AG08396 (cell line): ENCODE measurements at regions not wholly inside any gene's neighbourhood (a gene's known extent, or its start where the extent isn't known, plus 50 kb on each side); places are given as distances from the start of the nearest gene placed in this dataset.

Experiments used
- DNase-seq: peaks from one replicate; pipeline ENCODE4 v3.0.0; 2012; ENCODE audit warnings: low spot score, mixed read lengths

DNA sequence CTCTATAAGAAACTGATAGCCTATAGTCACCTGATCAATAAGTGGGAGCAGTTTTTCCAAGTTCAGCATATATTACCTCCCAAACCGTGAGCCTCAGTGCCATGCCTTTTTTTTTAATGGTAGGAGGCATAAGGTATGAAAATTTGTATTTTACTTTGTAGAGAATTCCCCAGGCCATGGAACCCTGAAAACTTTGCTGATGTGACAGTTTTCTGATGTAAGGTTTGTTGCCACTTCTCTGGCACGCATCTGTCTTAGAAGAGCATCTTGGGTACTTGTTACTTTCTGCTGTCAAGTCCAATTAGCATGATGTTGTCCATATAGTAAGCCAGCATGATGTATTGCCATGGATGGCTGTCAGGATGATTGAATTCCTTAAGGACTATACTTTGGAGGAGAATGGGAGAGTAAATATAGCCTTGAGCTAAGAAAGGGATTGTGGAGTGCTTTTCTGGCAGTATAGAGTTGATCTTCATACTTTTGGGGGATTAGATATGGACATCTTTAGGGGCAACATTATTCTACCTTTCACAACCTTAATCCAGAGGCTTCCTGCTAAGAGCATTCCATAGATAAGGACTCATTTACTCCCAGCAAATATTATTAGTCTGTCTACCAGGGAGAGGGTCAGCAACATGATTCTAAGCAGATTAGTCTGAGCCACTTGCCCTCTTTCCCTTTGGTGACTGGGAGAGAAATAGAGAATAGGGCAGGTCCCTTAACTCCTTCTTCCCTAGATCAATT is 389.6 kb downstream of the YTHDC2 start:
- no peak for DNase-seq

DNA sequence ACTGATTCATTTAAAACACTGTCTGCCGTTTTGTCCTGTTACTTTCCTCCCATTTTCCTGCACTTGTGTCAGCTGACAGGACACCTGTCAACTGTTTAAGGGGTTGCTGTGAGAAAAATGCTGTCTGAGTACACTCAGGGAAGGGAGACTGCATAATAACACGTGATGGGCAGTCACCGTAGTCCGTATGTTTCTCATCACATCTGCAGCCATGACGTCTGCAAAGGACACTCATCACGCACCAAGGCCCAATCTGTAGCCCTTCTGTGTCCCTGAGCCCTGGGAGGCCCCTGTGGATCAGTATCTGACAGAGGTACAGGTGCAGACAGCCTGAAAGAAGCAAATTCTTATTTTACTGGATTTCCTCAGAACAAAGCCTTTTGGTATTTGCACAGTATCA is 396.3 kb downstream of the YTHDC2 start:
- no peak for DNase-seq

DNA sequence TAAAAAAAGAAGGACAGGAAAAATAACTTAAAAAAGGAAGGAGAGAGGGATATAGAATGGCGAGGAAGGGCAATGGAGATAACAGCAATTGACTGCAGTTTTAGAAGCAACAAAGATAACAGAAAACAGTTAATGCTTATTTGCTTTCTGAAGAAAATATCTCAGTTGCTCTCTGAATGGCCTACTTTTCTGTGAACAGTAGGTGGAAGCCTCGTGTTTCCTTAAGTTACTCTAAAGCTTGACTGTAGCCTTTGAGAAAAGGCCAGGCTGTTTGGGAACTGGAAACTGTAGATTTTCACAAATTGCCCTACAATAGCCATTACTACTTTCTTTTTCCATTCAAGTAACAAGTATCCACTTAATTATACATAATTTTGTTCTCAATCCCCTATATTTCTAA is 404.5 kb downstream of the YTHDC2 start:
- no peak for DNase-seq

DNA sequence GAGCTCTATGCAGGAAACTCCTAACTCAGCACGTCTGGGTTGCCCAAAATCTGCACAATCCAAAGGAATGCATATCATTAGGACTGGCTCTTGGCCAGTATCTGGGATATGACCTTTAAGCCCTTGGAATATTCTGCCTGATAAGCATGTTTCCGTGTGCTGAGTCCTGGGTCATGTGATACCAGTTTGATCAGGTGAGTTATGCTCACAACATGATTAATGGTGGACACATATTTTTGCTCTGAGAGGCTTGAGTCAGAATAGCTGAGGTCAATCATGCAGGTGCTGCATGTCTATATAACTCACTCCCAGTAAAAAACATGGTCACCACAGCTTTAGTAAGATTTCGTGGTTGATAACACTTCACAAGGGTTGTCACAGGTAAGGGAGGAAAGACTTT is 408.8 kb downstream of the YTHDC2 start:
- no peak for DNase-seq

DNA sequence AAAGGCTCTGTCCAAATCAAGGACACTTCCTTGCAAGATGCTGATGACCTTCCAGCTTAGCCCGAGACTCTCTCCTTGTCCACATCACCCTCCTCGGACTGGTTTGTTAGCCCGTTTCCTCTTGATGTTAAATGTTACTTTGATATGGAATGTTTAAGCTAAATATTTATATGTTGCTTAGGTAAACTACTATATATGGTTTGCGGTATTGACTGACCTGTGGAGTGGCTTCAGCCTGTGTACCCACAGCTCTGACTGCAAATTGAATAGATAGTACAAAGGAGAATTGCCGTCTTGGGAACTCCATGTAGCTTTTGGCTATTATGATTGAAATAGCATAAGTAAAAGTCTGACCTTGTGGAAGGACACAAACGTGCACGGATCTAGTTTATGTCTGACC is 422.0 kb downstream of the YTHDC2 start:
- DNase-seq: no peak

DNA sequence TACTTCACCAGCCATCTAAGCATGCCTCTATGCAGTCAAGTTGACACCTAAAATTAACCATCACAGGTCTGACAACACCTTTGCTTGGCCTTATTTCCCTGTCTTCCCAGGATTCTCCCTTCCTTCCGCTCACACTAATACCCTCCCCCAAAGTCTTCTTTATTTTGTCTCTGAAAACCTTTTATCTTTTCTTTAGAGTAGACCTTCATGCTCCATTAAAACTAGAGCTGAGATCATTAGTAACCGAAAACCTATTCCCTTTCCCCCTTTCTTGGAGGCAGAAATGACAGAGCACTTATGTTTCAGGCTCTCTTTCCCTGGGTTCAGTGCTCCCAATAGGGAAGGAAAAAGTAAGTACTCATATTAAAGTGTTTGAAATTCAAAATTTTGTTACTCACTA is 423.8 kb downstream of the YTHDC2 start:
- DNase-seq: no peak

DNA sequence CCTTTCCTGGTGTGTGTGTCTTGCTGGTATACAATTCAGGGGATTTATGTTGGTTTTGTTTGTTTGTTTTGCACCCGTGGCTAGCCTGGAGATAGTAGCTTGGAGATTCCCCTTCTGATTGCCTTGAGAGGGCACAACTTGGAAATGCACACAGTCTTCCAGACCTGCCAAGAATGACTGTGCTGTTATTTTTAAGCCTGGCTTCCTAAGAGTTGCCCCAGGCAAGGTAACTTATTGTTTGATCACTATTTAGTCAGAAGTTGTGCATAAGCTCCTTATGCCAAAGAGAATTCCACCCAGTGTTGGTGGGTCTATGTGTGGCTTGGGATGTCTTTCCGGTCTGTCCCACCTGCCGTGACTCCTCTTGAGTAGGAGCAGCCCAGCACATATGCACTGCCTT is 421.9 kb upstream of the KCNN2 start:
- DNase-seq: no peak

DNA sequence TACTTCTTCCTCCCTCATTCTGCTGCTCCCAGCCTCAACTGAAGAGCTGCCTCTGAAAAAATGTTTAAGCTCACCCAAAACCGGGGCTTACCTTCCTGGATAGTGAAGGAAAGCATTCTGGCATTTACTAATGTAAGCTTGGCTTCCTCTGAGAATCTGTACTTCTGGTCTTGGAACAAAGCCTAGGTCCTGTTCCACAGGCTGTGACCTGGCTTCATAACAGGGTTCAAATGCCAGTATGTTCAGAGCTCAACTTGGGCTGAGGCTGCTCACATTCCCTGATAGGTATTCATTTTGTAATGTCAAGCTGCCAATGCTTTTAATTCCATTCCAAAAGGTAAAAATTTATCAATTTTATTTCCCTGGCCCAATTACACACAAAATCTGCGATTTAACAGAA is 411.7 kb upstream of the KCNN2 start:
- DNase-seq: no peak

DNA sequence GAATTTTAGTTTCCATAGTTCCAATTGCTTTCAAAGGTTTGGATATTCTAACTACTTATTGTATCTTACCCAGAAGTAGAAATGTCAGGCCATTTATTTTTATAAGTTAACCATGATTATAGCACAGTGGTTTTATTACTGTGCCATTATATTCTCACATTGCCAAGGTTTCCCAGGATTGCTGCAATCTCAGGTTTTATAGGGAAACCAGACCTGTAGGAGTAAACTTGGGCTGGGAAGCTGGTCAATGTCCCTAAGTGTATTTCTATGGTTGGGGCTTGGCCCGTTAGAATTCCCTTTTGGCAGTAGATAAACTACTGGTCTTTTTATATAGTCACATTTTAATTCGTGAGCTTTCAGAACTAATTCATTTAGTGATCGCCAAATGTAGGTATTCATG is 396.6 kb upstream of the KCNN2 start:
- DNase-seq: no peak

DNA sequence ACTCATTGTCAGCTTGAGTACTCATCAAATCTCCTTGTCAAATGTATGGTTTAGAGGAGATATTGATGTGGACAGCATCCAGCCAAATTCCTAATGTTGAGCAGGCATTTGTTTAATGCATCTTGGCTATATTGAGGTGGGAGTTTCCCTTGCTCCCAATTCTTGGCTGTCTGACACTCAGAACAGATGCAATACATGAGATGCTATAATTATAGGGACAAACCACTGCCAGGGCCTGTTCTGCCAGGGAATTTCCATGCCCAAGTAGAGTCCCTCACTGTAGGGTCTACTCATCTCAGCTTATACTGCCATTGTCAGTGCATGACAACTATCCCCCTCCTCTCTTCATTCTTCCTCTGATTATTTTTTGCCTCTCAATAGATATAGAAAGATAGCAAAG is 392.0 kb upstream of the KCNN2 start:
- no peak for DNase-seq

DNA sequence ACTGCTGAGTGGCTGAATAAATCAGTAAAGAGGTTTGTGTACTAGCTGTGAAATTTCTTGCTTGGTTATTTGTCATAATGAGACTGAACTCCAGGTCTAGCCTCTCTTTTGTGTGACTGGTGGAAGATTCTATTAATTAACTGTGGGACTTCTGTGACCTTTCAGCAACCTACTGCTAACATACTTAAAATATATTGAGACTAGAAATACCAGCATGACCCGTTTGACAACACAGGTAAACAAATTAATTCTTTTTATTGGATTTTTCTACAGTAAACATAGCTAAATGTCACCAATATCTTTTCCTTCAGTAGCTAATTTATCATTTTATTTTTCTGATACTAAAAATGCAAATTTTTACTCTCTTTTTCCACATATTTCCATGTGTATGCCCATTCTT is 390.4 kb upstream of the KCNN2 start:
- no peak for DNase-seq

DNA sequence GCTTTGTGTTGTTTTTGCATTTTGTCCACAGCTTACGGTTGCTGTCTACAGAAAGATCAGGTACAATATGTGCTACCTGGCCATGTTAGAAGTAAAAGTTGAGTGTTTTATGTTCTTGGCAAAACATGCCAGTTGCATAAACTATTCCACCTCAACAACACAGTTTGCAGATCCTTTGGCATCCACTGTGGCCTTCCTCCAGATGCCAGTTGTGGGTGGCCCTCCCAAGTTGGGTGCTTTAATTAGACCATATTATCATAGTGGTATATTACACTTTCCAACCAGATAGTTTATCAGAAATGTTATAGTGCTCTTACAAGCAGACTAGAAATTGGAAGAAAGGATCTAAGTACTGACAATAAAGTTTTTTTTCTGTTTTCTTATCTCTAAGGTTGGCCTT is 386.9 kb upstream of the KCNN2 start:
- no peak for DNase-seq

DNA sequence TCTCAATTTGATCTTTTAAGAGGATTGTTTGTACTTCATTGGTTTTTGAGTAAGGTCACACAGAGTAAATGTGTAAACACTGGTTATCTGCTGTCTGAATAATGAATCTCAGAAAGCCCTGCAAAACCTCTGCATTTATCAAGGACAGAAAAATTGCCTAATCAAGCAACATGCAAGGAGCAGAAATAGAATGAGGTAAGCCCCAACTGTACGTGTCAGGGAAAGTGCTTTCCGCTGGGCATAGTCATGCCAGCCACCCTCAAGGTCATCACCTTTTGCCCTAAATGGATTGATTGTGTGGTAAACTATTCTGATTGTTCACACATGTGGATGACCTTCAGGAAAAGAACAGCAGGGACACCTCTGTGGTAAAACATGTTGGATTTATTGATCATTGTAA is 376.9 kb upstream of the KCNN2 start:
- no peak for DNase-seq

DNA sequence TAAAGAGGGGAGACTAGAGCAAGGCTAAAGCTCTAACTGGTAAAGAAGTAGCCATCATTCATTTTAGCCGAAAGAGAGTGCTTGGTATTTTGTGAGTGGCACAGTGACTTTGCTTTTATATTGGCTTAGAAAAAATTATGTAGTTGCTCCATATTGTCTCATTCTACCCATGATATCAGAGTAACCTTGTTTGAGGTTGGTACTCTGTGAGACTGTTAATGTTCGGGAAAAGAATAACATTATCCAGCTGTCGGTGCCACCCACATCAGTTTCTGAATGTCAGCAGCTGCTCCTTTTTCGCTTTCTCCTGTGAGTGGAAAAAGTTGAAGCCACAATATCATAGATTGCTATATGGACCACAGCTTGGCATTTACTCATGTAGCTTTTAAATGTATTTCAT is 376.4 kb upstream of the KCNN2 start:
- no peak for DNase-seq

DNA sequence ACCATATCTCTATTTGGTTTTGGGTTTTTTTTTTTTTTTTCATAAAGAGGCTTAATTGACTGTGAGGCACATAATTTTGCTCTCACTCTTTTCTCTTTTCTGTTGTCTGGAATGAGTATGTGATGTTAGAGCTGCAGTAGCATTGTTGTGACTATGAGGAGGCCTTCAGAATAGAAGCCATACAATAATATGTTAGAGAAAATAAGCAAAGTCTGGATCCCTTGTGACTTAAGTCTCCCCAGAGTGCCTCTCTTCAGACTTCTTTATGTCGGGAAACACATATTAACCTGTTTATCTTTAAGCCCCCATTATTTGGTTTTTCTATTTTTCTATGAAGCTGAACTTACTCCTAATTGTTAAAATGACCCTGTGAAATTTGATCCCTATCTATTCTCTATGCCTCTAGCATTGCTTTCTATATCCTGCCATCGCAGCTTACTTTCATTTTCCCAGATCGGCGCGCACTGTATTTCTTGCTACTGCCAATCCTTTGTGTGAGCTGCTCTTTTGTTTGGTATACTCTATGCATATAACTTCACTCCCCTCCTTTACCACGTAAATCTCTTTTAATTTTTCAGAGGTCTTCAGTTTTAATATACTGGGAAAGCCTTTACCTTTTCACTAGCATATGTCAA is 372.5 kb upstream of the KCNN2 start:
- no peak for DNase-seq

DNA sequence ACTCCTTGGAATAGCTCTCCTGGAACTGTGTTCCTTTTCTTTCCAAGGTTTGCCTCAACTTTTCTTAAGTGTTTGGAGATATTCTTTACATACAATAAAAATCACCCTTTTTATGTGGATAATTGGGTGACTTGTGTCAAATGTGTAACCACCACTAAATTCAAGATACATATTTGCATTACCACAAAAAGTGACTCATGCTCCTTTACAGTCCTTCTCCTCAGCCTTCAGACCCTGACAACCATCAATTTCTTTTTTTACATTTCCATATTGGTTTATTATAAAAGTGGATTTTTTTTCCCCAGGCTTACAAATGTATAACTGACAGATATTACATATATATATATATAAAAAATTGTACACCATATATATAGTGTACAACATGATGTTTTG is 372.0 kb upstream of the KCNN2 start:
- DNase-seq: no peak

DNA sequence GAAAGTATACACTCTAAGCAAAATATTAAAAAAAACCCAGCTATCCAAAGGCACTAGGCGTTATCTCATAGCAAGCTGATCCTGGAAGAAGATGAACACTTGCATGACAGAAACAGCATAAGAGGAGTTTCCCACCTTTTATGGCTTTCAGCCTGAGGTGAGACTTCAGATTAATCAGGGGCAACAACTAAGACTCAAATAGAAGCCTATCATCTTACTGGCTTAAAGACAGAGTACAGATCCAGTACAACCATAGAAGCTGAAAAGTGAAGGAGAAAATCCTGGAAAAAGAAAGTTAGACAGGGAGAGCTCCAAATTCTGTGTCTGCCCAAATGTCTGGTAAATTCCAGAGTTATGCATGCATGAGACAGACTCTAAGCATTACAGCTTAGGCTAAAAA is 360.8 kb upstream of the KCNN2 start:
- DNase-seq: no peak

DNA sequence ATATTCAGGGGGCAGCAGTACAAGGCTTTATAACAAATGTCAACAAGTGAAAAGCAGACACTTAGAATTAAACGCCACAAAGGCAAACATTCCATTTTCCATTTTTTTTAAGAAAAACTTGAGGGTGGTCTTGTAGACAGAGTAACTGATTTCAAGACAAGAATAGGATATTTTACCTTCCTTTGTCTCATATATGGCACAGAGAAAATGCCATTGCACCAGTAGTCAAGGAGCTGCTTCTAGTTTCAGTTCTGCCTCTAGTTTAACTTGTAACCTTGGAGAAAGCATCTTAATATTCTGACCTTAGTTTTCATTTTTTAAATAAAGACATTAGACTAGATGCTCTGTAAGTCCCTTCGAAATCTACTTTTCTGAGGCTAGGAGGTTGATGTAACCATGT is 355.3 kb upstream of the KCNN2 start:
- no peak for DNase-seq

DNA sequence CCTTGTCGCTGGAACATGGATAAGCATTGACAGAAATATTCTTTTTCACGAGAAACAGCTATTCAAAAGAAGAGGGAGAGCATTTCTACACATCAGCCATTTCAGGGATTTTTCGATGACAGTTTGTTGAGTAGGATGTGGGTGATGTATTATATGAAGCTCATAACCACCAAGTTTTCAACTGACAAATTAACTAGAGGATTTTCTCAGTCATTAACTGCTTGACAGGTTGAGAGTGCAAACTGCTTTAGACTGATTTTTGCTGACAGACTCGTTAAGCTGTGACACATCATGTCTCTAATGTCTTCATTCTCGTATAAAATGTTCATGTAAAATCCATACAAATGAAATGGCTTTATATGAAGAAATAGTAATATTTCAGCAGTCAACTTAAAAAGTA is 354.2 kb upstream of the KCNN2 start:
- no peak for DNase-seq

DNA sequence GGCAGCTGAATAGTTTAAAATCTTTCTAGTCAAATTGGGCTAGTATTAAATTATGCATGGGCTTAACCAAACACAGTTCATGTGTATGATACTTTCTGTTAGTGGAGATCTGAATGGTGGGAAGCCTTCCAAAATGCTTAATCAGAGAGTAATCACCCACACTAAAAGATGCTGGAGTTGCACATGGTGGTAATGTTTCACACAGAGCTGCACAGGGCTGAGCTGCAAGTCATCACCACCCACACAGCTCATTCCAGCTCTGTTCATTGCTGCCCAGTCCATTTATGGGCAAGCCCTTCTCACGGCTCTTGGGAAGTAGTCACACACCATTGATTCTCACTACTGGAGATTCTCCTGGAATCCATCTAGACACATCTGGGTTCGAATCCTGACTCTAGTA is 351.5 kb upstream of the KCNN2 start:
- no peak for DNase-seq

DNA sequence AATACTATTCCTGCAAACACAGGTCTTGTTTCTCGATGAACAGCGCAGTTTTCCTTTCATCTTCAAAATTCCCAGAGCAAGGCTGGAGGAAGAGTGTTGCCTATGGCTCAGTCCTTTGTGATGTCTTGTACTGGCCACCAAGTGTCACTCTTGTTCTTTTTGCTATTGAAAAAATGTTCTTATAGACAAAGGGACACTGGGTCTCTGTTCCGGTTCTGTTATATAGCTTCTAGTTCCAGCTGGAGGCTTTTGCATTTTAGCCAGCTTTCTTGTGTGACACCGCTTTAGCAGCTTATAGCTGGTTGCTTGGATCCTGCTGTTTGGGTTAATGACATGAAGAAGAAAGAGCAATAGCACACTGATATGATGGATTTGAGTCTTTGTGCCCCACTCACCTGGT is 343.7 kb upstream of the KCNN2 start:
- DNase-seq: no peak

DNA sequence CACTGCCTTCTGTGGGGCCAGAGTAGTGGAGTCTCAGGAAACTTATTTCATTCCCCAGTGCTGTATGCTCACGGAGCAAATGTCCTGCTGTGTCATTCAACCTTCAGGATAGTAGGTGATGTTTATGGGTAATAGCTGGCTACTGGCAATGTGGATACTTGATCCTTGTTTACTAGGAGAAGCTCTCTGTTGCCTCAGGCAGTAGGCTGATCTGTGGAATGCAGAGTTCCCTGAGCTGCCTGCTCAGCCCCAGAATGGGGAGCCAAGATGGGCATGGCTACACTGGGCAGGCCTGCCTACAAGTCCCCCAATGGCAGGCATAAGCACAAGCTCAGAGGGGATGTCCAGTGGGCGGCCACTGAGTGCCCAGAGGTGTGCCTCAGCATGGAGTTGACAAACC is 323.1 kb upstream of the KCNN2 start:
- no peak for DNase-seq

DNA sequence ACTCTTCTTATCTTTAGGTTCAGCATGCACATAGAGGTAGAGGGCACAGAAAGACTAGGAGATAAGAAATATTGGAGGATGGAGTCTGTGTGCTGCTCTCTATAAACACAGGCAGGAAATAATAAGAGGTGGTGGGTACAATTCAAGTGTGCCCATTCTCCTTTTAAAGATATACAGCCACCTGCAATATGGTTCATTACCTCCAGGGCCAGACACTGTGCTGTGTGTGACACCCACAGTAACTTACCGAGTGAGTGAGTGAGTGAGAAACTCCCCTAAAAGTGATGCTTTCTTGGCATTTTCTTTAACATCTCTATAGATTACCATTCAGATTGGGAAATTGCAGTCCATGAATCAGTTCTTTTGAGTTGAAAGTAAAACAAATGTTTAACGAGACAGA is 311.8 kb upstream of the KCNN2 start:
- no peak for DNase-seq

DNA sequence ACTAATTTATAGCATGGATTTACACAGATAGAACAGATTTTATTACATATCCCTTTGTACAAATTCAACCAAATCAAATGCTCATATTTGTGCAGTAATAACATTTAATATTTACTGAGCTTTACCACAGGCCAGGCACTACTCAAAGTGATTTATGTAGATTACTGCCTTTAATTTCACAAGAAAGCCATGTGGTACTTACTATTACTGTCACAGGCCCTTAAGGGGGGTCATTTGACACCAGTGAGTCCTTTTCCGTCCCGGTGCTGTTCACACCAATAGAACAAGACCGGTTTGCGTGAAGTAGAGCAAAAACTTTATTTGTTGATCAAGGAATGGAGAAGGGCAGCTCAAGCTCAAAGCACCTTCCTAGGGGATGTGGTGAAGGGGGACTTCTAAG is 308.5 kb upstream of the KCNN2 start:
- no peak for DNase-seq
